HS-27A (cell line): ENCODE measurements at regions not wholly inside any gene's neighbourhood (a gene's known extent, or its start where the extent isn't known, plus 50 kb on each side); places are given as distances from the start of the nearest gene placed in this dataset.

Source experiments
- DNase-seq: peaks from one replicate; pipeline ENCODE4 v3.0.0-alpha.2; 2012; ENCODE audit warnings: low read depth, missing footprints

- DNase-seq: no peak
Observed at GRCh38 chr3:111012388-111013248, 59.0 kb upstream of the NECTIN3 start.
